Astrocyte (in vitro differentiated cells and primary cell): ENCODE measurements at regions not wholly inside any gene's neighbourhood (a gene's known extent, or its start where the extent isn't known, plus 50 kb on each side); places are given as distances from the start of the nearest gene placed in this dataset.

Experiments used
- DNase-seq: peaks from one replicate; pipeline ENCODE4 v3.0.0-alpha.2; 2010; ENCODE audit warnings: low read depth
- FAIRE-seq: peaks from 2 replicates; lab custom pipeline; 2011; peaks lifted over from hg19 to GRCh38; lab: Jason Lieb, UNC
- H2AFZ ChIP-seq: 2 replicates; pipeline ENCODE4 v1.6.0; 2012; ENCODE audit warnings: low read depth, low read length, inconsistent platforms
- H3K27ac ChIP-seq: 2 replicates; pipeline ENCODE4 v1.5.1; 2011; ENCODE audit warnings: low read depth, low read length, inconsistent platforms
- H3K27me3 ChIP-seq: 2 replicates; pipeline ENCODE4 v1.6.0; 2011; ENCODE audit warnings: low read length, inconsistent platforms; ENCODE audit not compliant: insufficient read depth
- H3K36me3 ChIP-seq: 2 replicates; pipeline ENCODE4 v1.5.1; 2011; ENCODE audit warnings: low read length, inconsistent platforms; ENCODE audit not compliant: insufficient read depth
- H3K4me1 ChIP-seq: 2 replicates; pipeline ENCODE4 v1.5.1; 2011; ENCODE audit warnings: low read length, inconsistent platforms; ENCODE audit not compliant: insufficient read depth
- H3K4me2 ChIP-seq: 2 replicates; pipeline ENCODE4 v1.6.0; 2012; ENCODE audit warnings: low read length, inconsistent platforms
- H3K4me3 ChIP-seq: 2 replicates; pipeline ENCODE4 v1.5.1; 2011; ENCODE audit warnings: low read depth, mild to moderate bottlenecking, low read length, inconsistent platforms; ENCODE audit not compliant: insufficient read depth
- H3K79me2 ChIP-seq: 2 replicates; pipeline ENCODE4 v1.6.0; 2012; ENCODE audit warnings: mild to moderate bottlenecking, low read length, inconsistent platforms; ENCODE audit not compliant: insufficient read depth
- H3K9ac ChIP-seq: 2 replicates; pipeline ENCODE4 v1.6.0; 2012; ENCODE audit warnings: mild to moderate bottlenecking, low read length, inconsistent platforms
- H3K9me3 ChIP-seq: 2 replicates; pipeline ENCODE4 v1.5.1; 2012; ENCODE audit warnings: low read depth, mild to moderate bottlenecking, low read length, inconsistent platforms; ENCODE audit not compliant: insufficient read depth
- H4K20me1 ChIP-seq: 2 replicates; pipeline ENCODE4 v1.6.0; 2012; ENCODE audit warnings: low read length, inconsistent platforms; ENCODE audit not compliant: insufficient read depth
- H3K27ac Mint-ChIP-seq: one replicate; pipeline ENCODE4 v1.8.0; 2021; ENCODE audit warnings: mild to moderate bottlenecking, mixed read lengths; ENCODE audit not compliant: unreplicated experiment
- H3K27me3 Mint-ChIP-seq: one replicate; pipeline ENCODE4 v1.8.0; 2021; ENCODE audit warnings: low read depth, mixed read lengths; ENCODE audit not compliant: unreplicated experiment
- H3K36me3 Mint-ChIP-seq: one replicate; pipeline ENCODE4 v1.8.0; 2021; ENCODE audit warnings: low read depth, mixed read lengths; ENCODE audit not compliant: unreplicated experiment
- H3K4me1 Mint-ChIP-seq: one replicate; pipeline ENCODE4 v1.8.0; 2021; ENCODE audit warnings: low read depth, mixed read lengths; ENCODE audit not compliant: unreplicated experiment
- H3K4me3 Mint-ChIP-seq: one replicate; pipeline ENCODE4 v1.8.0; 2021; ENCODE audit warnings: mild to moderate bottlenecking, moderate library complexity, mixed read lengths; ENCODE audit not compliant: unreplicated experiment
- H3K9me3 Mint-ChIP-seq: one replicate; pipeline ENCODE4 v1.8.0; 2021; ENCODE audit warnings: mild to moderate bottlenecking, mixed read lengths; ENCODE audit not compliant: unreplicated experiment
- EZH2 ChIP-seq: IDR thresholded peaks from 2 replicates; pipeline ENCODE4 v1.6.1; 2012; ENCODE audit warnings: mild to moderate bottlenecking, low read length, inconsistent platforms; ENCODE audit not compliant: insufficient read depth
- TF ChIP-seq, protein P1 (sequence below): IDR thresholded peaks from 2 replicates; pipeline ENCODE4 v1.5.1; 2011; ENCODE audit warnings: low read depth, mild to moderate bottlenecking, inconsistent platforms, low read length, moderate library complexity; ENCODE audit not compliant: insufficient read depth

DNA sequence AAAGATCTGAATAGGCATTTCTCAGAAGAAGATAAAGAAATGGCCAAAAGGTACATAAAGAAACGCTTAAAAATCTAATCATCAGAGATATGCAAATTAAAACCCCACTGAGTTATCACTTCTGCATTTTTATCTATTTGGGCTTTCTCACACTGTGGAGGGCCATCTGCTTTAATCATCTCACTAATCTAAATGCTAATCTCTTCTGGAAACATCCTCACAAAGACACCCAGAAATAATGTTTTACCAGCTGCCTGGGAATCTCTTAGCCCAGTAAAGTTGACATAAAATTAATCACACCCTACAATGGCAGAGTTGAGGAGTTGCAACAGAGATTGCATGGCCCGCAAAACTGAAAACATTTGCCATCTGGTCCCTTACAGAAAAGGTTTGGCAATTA is 407.9 kb upstream of the CYLC2 start:
- FAIRE-seq (no peak), DNase-seq (no peak)
- no peaks in the 10 kb centered on the region for H3K27me3 Mint-ChIP-seq
- Histone ChIP-seq H3K27ac (no peak overlapping the region), H3K4me2 (no peak overlapping the region), H3K79me2 (no peaks in the 10 kb centered on the region), H3K4me3 (no peak overlapping the region), H2AFZ (no peak overlapping the region), H3K27me3 (no peaks in the 10 kb centered on the region), H3K4me1 (no peaks in the 10 kb centered on the region), H4K20me1 (no peaks in the 10 kb centered on the region), H3K9ac (no peak overlapping the region), H3K36me3 (no peaks in the 10 kb centered on the region), H3K9me3 (no peaks in the 10 kb centered on the region)
- no peaks in the 10 kb centered on the region for H3K36me3 Mint-ChIP-seq
- no peak overlapping the region for H3K4me3 Mint-ChIP-seq
- TF ChIP-seq, protein P1, sequence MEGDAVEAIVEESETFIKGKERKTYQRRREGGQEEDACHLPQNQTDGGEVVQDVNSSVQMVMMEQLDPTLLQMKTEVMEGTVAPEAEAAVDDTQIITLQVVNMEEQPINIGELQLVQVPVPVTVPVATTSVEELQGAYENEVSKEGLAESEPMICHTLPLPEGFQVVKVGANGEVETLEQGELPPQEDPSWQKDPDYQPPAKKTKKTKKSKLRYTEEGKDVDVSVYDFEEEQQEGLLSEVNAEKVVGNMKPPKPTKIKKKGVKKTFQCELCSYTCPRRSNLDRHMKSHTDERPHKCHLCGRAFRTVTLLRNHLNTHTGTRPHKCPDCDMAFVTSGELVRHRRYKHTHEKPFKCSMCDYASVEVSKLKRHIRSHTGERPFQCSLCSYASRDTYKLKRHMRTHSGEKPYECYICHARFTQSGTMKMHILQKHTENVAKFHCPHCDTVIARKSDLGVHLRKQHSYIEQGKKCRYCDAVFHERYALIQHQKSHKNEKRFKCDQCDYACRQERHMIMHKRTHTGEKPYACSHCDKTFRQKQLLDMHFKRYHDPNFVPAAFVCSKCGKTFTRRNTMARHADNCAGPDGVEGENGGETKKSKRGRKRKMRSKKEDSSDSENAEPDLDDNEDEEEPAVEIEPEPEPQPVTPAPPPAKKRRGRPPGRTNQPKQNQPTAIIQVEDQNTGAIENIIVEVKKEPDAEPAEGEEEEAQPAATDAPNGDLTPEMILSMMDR, result no peak
- no peak for TF ChIP-seq EZH2
- H3K4me1 Mint-ChIP-seq, result no peaks in the 10 kb centered on the region
- no peak overlapping the region for H3K27ac Mint-ChIP-seq
- H3K9me3 Mint-ChIP-seq, result peaks cover 1% of the 10 kb centered on the region

- FAIRE-seq, result no peak
- H3K9me3 ChIP-seq, result peaks cover 4% of the 10 kb centered on the region
- peaks cover 3% of the 10 kb centered on the region for H3K9me3 Mint-ChIP-seq
Measured at GRCh38 chr9:102569436-102569835, 425.7 kb upstream of the CYLC2 start.

GRCh38 chr9:102551346-102551745 is 443.8 kb upstream of the CYLC2 start:
- Mint-ChIP-seq H3K36me3 (no peaks in the 10 kb centered on the region), H3K9me3 (peaks cover 8% of the 10 kb centered on the region), H3K27ac (no peak overlapping the region), H3K4me3 (no peak overlapping the region), H3K27me3 (no peaks in the 10 kb centered on the region), H3K4me1 (no peaks in the 10 kb centered on the region)
- Histone ChIP-seq H3K4me2 (no peak overlapping the region), H3K27me3 (no peaks in the 10 kb centered on the region), H3K4me1 (no peaks in the 10 kb centered on the region), H4K20me1 (no peaks in the 10 kb centered on the region), H3K36me3 (no peaks in the 10 kb centered on the region), H3K9me3 (peaks cover 8% of the 10 kb centered on the region), H3K79me2 (no peaks in the 10 kb centered on the region), H3K4me3 (no peak overlapping the region), H3K27ac (no peak overlapping the region), H2AFZ (no peak overlapping the region), H3K9ac (no peak overlapping the region)
- no peak for TF ChIP-seq EZH2
- TF ChIP-seq, protein P1, result no peak
- no peak for FAIRE-seq
- no peak for DNase-seq

More at GRCh38 chr9:102569436-102569835, 425.7 kb upstream of the CYLC2 start:
- Mint-ChIP-seq H3K4me3 (no peak overlapping the region), H3K4me1 (no peaks in the 10 kb centered on the region), H3K27ac (no peak overlapping the region), H3K27me3 (no peaks in the 10 kb centered on the region), H3K36me3 (no peaks in the 10 kb centered on the region)
- Histone ChIP-seq H3K27ac (no peak overlapping the region), H2AFZ (no peak overlapping the region), H4K20me1 (no peaks in the 10 kb centered on the region), H3K4me3 (no peak overlapping the region), H3K4me1 (no peaks in the 10 kb centered on the region), H3K9ac (no peak overlapping the region), H3K27me3 (no peaks in the 10 kb centered on the region), H3K79me2 (no peaks in the 10 kb centered on the region), H3K4me2 (no peak overlapping the region), H3K36me3 (no peaks in the 10 kb centered on the region)
- TF ChIP-seq, protein P1, result no peak
- no peak for TF ChIP-seq EZH2
- no peak for DNase-seq
